COLO829 (cell line): ENCODE measurements at regions not wholly inside any gene's neighbourhood (a gene's known extent, or its start where the extent isn't known, plus 50 kb on each side); places are given as distances from the start of the nearest gene placed in this dataset.

ENCODE experiments used
- DNase-seq: peaks from one replicate; pipeline ENCODE4 v3.0.0; 2012; ENCODE audit warnings: low spot score

DNA sequence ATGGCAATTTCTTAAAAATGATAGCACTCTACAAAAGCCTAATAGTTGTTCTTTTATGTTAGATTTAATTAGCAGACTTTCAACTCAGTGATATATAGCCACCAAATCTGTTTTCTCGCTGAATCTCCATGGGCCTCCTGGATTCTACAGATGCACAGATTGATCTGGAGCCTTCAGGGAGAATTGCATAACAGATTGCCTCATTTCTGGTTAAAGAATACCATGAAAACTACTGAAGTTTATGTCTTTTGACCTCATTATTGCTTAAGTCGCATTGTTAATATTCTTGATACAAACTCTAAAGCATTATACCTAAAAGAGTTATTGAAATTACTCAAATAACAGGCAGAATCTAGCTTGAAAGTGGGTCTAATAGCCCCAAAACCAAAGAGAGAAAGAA lies 53.7 kb upstream of the PRR20A start:
- no peak for DNase-seq
